Gastrocnemius medialis (tissue), 4 donors: ENCODE measurements at regions not wholly inside any gene's neighbourhood (a gene's known extent, or its start where the extent isn't known, plus 50 kb on each side); places are given as distances from the start of the nearest gene placed in this dataset.

Source experiments
- ATAC-seq, 2 donors: fragments of 150-250 bp; one replicate each; pipeline ENCODE4 v1.9.1; 2016
- DNase-seq, 2 donors: peaks; one replicate each; pipeline ENCODE4 v3.0.0-alpha.2; 2019
- H3K27ac ChIP-seq, 4 donors: fragments of 200-600 bp; sonication (generic); 1 replicate in 1 of 4; 2 replicates in 3 of 4; pipeline ENCODE4 v1.5.1; 2016 to 2018; ENCODE audit warnings: mild to moderate bottlenecking in 2 of 4, moderate library complexity in 1 of 4
- H3K27me3 ChIP-seq, 3 donors: fragments of 200-600 bp; sonication (generic) in 2 of 3; 1 replicate in 1 of 3; 2 replicates in 2 of 3; pipeline versions ENCODE4 v1.5.1 to v1.6.0; 2016 to 2019; ENCODE audit warnings: mild to moderate bottlenecking in 1 of 3, moderate library complexity in 1 of 3
- H3K36me3 ChIP-seq, 2 donors: fragments of 200-600 bp; sonication (generic) in 1 of 2; one replicate each; pipeline ENCODE4 v1.5.1; 2017 to 2018
- H3K4me1 ChIP-seq, 2 donors: fragments of 200-600 bp; sonication (generic) in 1 of 2; one replicate each; pipeline ENCODE4 v1.5.1; 2016 to 2017; ENCODE audit warnings: mild to moderate bottlenecking in 2 of 2
- H3K4me3 ChIP-seq, 4 donors: fragments of 200-600 bp; sonication (generic) in 3 of 4; 1 replicate in 1 of 4; 2 replicates in 3 of 4; pipeline ENCODE4 v1.5.1; 2016 to 2019; ENCODE audit warnings: mild to moderate bottlenecking in 2 of 4
- H3K9me3 ChIP-seq, 3 donors: fragments of 200-600 bp; sonication (generic) in 2 of 3; 1 replicate in 1 of 3; 2 replicates in 2 of 3; pipeline ENCODE4 v1.5.1; 2016 to 2019
- CTCF ChIP-seq, 5 experiments: fragments of 450-650 bp in 3 of 5; fragments of 200-600 bp in 2 of 5; sonication (generic) in 2 of 5; IDR thresholded peaks in 4 of 5; conservative IDR thresholded peaks in 1 of 5; 1 replicate in 4 of 5; 2 replicates in 1 of 5; pipeline ENCODE4 v1.5.1; 2016 to 2019; ENCODE audit warnings: antibody characterized with exemption in 5 of 5, mild to moderate bottlenecking in 3 of 5, moderate library complexity in 3 of 5
- POLR2A ChIP-seq, 2 donors: fragments of 450-650 bp; IDR thresholded peaks; one replicate each; pipeline ENCODE4 v1.6.1; 2017; ENCODE audit warnings: antibody characterized with exemption in 2 of 2, mild to moderate bottlenecking in 2 of 2, moderate library complexity in 2 of 2
- in situ Hi-C, 4 donors: fragments of 200-750 bp; cut with MboI; loops; one replicate each; pipeline versions ENCODE4 v1.15.0 to v1.8.0; 2017; ENCODE audit warnings: low sequenced_read_pairs in 4 of 4
- intact Hi-C: fragments of 100-400 bp; cut with DNase I; formaldehyde crosslinking; loops from one replicate; pipeline ENCODE4 v1.15.1; 2023; ENCODE audit warnings: low total_unique reads

GRCh38 chr10:29958440-29958839 is 100.9 kb downstream of the JCAD start:
- peaks cover 5 to 12% of the 10 kb centered on the region in 2 donors for H3K4me1 ChIP-seq
- ATAC-seq, result no peak

GRCh38 chr10:29957907-29958331 is 101.5 kb downstream of the JCAD start:
- in situ Hi-C loops, result loop anchor here in 2 of 4 donors (25.0 kb wide), 1 partner anchor 321 kb away; the partner anchor contains the start of gene SVIL (in 2 of the 2)
- H3K27me3 ChIP-seq, result no peaks in the 10 kb centered on the region
- no peak overlapping the region for H3K4me3 ChIP-seq
- intact Hi-C loops, result no loop called here
- H3K4me1 ChIP-seq, result peaks cover 5 to 12% of the 10 kb centered on the region in 2 donors
- ATAC-seq, result peak; percentile 34 to 72
- H3K27ac ChIP-seq, result peak overlapping the region; percentile 38 to 61 (median 46)
- TF ChIP-seq CTCF (IDR thresholded peaks at IDR 0.05 in 4 of 5, conservative IDR thresholded peaks at IDR 0.05 in 1 of 5), result no peak
- TF ChIP-seq POLR2A (IDR thresholded peaks at IDR 0.05), result no peak
- DNase-seq, result peak in 1 of 2 donors; percentile 77
- H3K36me3 ChIP-seq, result no peaks in the 10 kb centered on the region
- H3K9me3 ChIP-seq, result no peaks in the 10 kb centered on the region

More at GRCh38 chr10:29958440-29958839, 100.9 kb downstream of the JCAD start:
- DNase-seq, result no peak
- no peak overlapping the region for H3K4me3 ChIP-seq
- H3K27ac ChIP-seq, result peak overlapping the region in 3 of 4 donors; percentile 38 to 61 (median 51)
- no peaks in the 10 kb centered on the region for H3K9me3 ChIP-seq
- intact Hi-C loops (no loop called here), in situ Hi-C loops (loop anchor here in 2 of 4 donors (25.0 kb wide), 1 partner anchor 321 kb away; the partner anchor contains the start of gene SVIL (in 2 of the 2))
- no peaks in the 10 kb centered on the region for H3K36me3 ChIP-seq
- H3K27me3 ChIP-seq, result no peaks in the 10 kb centered on the region
- TF ChIP-seq CTCF (IDR thresholded peaks at IDR 0.05 in 4 of 5, conservative IDR thresholded peaks at IDR 0.05 in 1 of 5) (no peak), POLR2A (IDR thresholded peaks at IDR 0.05) (no peak)

GRCh38 chr10:29957236-29957635 is 102.2 kb downstream of the JCAD start:
- intact Hi-C loops, result no loop called here
- no peak for TF ChIP-seq CTCF (IDR thresholded peaks at IDR 0.05 in 4 of 5, conservative IDR thresholded peaks at IDR 0.05 in 1 of 5)
- TF ChIP-seq POLR2A (IDR thresholded peaks at IDR 0.05), result no peak
- Histone ChIP-seq H3K4me1 (peaks cover 5 to 12% of the 10 kb centered on the region in 2 donors), H3K9me3 (no peaks in the 10 kb centered on the region), H3K36me3 (no peaks in the 10 kb centered on the region), H3K27me3 (no peaks in the 10 kb centered on the region), H3K27ac (peak overlapping the region in 3 of 4 donors; percentile 38 to 61 (median 51)), H3K4me3 (no peak overlapping the region)
- no peak for ATAC-seq
- in situ Hi-C loops, result loop anchor here in 2 of 4 donors (25.0 kb wide), 1 partner anchor 320 kb away; the partner anchor contains the start of gene SVIL (in 2 of the 2)
- DNase-seq, result no peak

- no peak for ATAC-seq
- intact Hi-C loops (no loop called here), in situ Hi-C loops (loop anchor here in 2 of 4 donors (25.0 kb wide), 1 partner anchor 319 kb away; the partner anchor contains the start of gene SVIL (in 2 of the 2))
These were observed 103.0 kb downstream of the JCAD start for GRCh38 chr10:29956335-29956924.

More at GRCh38 chr10:29956335-29956924, 103.0 kb downstream of the JCAD start:
- TF ChIP-seq CTCF (IDR thresholded peaks at IDR 0.05 in 4 of 5, conservative IDR thresholded peaks at IDR 0.05 in 1 of 5) (no peak), POLR2A (IDR thresholded peaks at IDR 0.05) (no peak)
- Histone ChIP-seq H3K4me3 (no peak overlapping the region), H3K27me3 (no peaks in the 10 kb centered on the region), H3K4me1 (peaks cover 5 to 12% of the 10 kb centered on the region in 2 donors), H3K9me3 (no peaks in the 10 kb centered on the region), H3K36me3 (no peaks in the 10 kb centered on the region), H3K27ac (no peak overlapping the region)
- peak in 1 of 2 donors; percentile 45 for DNase-seq
